HepG2 (cell line): ENCODE measurements at regions not wholly inside any gene's neighbourhood (a gene's known extent, or its start where the extent isn't known, plus 50 kb on each side); places are given as distances from the start of the nearest gene placed in this dataset.
A peak's percentile ranks its signal among the peaks of the same experiment; 100 is the strongest.

Experiments
- ATAC-seq: fragments of 200-7000 bp; cut with Tn5 transposase; 3 replicates; pipeline ENCODE4 v1.9.1; 2020; ENCODE audit warnings: mild to moderate bottlenecking, moderate library complexity
- BruUV-seq: library from RNA; stranded (reverse); fragments of 400-500 nt; replicated peaks from 2 replicates; lab custom pipeline; 2021; lab: Mats Ljungman, UMichigan
- CTCF ChIA-PET: fragments of 300-600 bp; formaldehyde crosslinking; extraction: SDS; loops from one replicate; lab custom pipeline; 2021; ENCODE audit warnings: low total read pairs, inconsistent platforms, low intra/inter-chr PET ratio; lab: Yijun Ruan, JAX
- POLR2A ChIA-PET: fragments of 350-600 bp; sonication (Branson Sonifier 250); formaldehyde crosslinking; loops from one replicate; lab custom pipeline; 2020; ENCODE audit warnings: antibody characterized with exemption, inconsistent platforms; lab: Yijun Ruan, JAX
- DNase-seq: peaks from one replicate; pipeline ENCODE4 v3.0.0-alpha.2; 2015; ENCODE audit warnings: low spot score
- FAIRE-seq: peaks from 3 replicates; lab custom pipeline; 2011; peaks lifted over from hg19 to GRCh38; lab: Jason Lieb, UNC
- H2AFZ ChIP-seq: one replicate; pipeline ENCODE4 v1.6.1; 2011; ENCODE audit warnings: low read length, inconsistent platforms
- H3K27ac ChIP-seq: fragments of 300-600 bp; 3 replicates; pipeline ENCODE4 v1.8.0; 2011; ENCODE audit warnings: mixed run types, mild to moderate bottlenecking, mixed read lengths, low read length, inconsistent platforms; ENCODE audit not compliant: insufficient read depth; ENCODE audit errors: extremely low read length
- H3K27me3 ChIP-seq, 2 experiments: fragments of 200-600 bp in 1 of 2; 2 replicates in 1 of 2; 3 replicates in 1 of 2; pipeline versions ENCODE4 v1.6.0 to v1.8.0; 2011; ENCODE audit warnings: low read length in 2 of 2, mild to moderate bottlenecking in 2 of 2, moderate library complexity in 2 of 2, inconsistent platforms in 1 of 2; ENCODE audit not compliant: insufficient read depth in 2 of 2, control insufficient read depth in 1 of 2
- H3K36me3 ChIP-seq, 2 experiments: fragments of 200-600 bp in 1 of 2; replicated peaks in 1 of 2; 2 replicates in 1 of 2; 3 replicates in 1 of 2; pipeline versions ENCODE4 v1.5.1 to v1.8.0; 2011; ENCODE audit warnings: low read length in 2 of 2, inconsistent platforms in 1 of 2; ENCODE audit not compliant: insufficient read depth in 2 of 2, control insufficient read depth in 1 of 2
- H3K4me1 ChIP-seq: 2 replicates; pipeline ENCODE4 v1.5.1; 2012; ENCODE audit warnings: low read length, inconsistent platforms; ENCODE audit not compliant: insufficient read depth
- H3K4me2 ChIP-seq: 2 replicates; pipeline ENCODE4 v1.6.0; 2011; ENCODE audit warnings: low read depth, low read length, inconsistent platforms
- H3K4me3 ChIP-seq, 3 experiments: fragments of 200-600 bp in 1 of 3; sonication (generic), shearing (Covaris generic) in 1 of 3; replicated peaks in 1 of 3; 2 replicates each; pipeline ENCODE4 v1.5.1; 2011 to 2016; ENCODE audit warnings: low read length in 3 of 3, inconsistent platforms in 2 of 3, low read depth in 2 of 3, mild to moderate bottlenecking in 2 of 3, control low read depth in 1 of 3, mixed read lengths in 1 of 3; ENCODE audit not compliant: insufficient read depth in 1 of 3
- H3K79me2 ChIP-seq: one replicate; pipeline ENCODE4 v1.6.1; 2011; ENCODE audit warnings: low read length, inconsistent platforms; ENCODE audit not compliant: insufficient read depth
- H3K9ac ChIP-seq: 2 replicates; pipeline ENCODE4 v1.6.0; 2011; ENCODE audit warnings: mild to moderate bottlenecking, low read depth, low read length, inconsistent platforms; ENCODE audit not compliant: insufficient read depth
- H3K9me3 ChIP-seq: 2 replicates; pipeline ENCODE4 v1.5.1; 2012; ENCODE audit warnings: mild to moderate bottlenecking, low read length
- H4K20me1 ChIP-seq: 2 replicates; pipeline ENCODE4 v1.6.0; 2011; ENCODE audit warnings: inconsistent platforms, mild to moderate bottlenecking, low read length, moderate library complexity; ENCODE audit not compliant: insufficient read depth
- CC2D1A ChIP-seq: sonication (generic); formaldehyde crosslinking; IDR thresholded peaks from 2 replicates; pipeline ENCODE4 v1.8.1; 2023; ENCODE audit warnings: mild to moderate bottlenecking, missing genetic modification reagents
- MAFK ChIP-seq, 2 experiments: IDR thresholded peaks in 1 of 2; conservative IDR thresholded peaks in 1 of 2; 2 replicates each; pipeline ENCODE4 v1.6.1; 2011; ENCODE audit warnings: improper control_type of control experiment in 2 of 2, low read length in 2 of 2
- MAZ ChIP-seq, 2 experiments: sonication (generic) in 1 of 2; formaldehyde crosslinking in 1 of 2; IDR thresholded peaks; 2 replicates each; pipeline versions ENCODE4 v1.5.0 to v1.6.1; 2012 to 2020; ENCODE audit warnings: low read depth in 2 of 2, mild to moderate bottlenecking in 2 of 2, borderline replicate concordance in 1 of 2, improper control_type of control experiment in 1 of 2, low read length in 1 of 2, missing genetic modification reagents in 1 of 2, moderate library complexity in 1 of 2
- RAD51 ChIP-seq: fragments of 450-650 bp; IDR thresholded peaks from 2 replicates; pipeline ENCODE4 v1.6.1; 2016; ENCODE audit warnings: borderline replicate concordance
- ZNF350 ChIP-seq: sonication (generic); formaldehyde crosslinking; IDR thresholded peaks from 2 replicates; pipeline ENCODE4 v1.4.0; 2020; ENCODE audit warnings: mild to moderate bottlenecking, low read depth, missing genetic modification reagents, borderline replicate concordance
- ZNF672 ChIP-seq: sonication (generic); formaldehyde crosslinking; IDR thresholded peaks from 2 replicates; pipeline ENCODE4 v1.8.1; 2022; ENCODE audit warnings: missing genetic modification reagents
- ZNF709 ChIP-seq: sonication (generic); formaldehyde crosslinking; IDR thresholded peaks from 2 replicates; pipeline ENCODE4 v1.5.0; 2020; ENCODE audit warnings: mild to moderate bottlenecking, missing genetic modification reagents
- WGBS: methylation state at CpG from one replicate; pipeline ENCODE4 v1.1.6; 2017; ENCODE audit warnings: low lambda C conversion rate; 5-methylcytosine and 5-hydroxymethylcytosine counted together
- in situ Hi-C: cut with HindIII; loops from 2 replicates; pipeline ENCODE4 v1.10.0; 2017; ENCODE audit warnings: low pct_unique_long_range_greater_than_20kb; ENCODE audit not compliant: extremely low pct_ligation_motif_present
- intact Hi-C: fragments of 100-400 bp; cut with micrococcal nuclease; formaldehyde crosslinking; loops from one replicate; pipeline ENCODE4 v1.10.0; 2022; ENCODE audit not compliant: unreplicated experiment
- TF ChIP-seq, protein P1 (sequence below): sonication (generic); formaldehyde crosslinking; conservative IDR thresholded peaks from 2 replicates; pipeline ENCODE4 v1.4.0; 2020; ENCODE audit warnings: missing genetic modification reagents

- 0% methylated on average over 2 of the region's 2 CpGs for WGBS
- ChIA-PET CTCF (no interaction called here), POLR2A (no interaction called here)
- Histone ChIP-seq H3K36me3 (no peaks in the 10 kb centered on the region), H3K79me2 (no peaks in the 10 kb centered on the region), H3K4me1 (no peaks in the 10 kb centered on the region), H3K9me3 (peaks cover 42% of the 10 kb centered on the region)
- ATAC-seq = no peak
- no peak for FAIRE-seq
- in situ Hi-C loops = no loop called here
- TF ChIP-seq MAZ (IDR thresholded peaks at IDR 0.05; ENCODE audit: borderline replicate concordance, low read depth, low read length) = no peak
- TF ChIP-seq MAZ (CRISPR knock-in tag; IDR thresholded peaks at IDR 0.05; ENCODE audit: low read depth) = no peak
- TF ChIP-seq ZNF672 (CRISPR knock-in tag) = no peak
- TF ChIP-seq CC2D1A (CRISPR knock-in tag) = no peak
- TF ChIP-seq ZNF350 (CRISPR knock-in tag) = no peak
- peak; percentile 63; the same call in 1 of the 2 replicates for TF ChIP-seq RAD51
- no peak for TF ChIP-seq MAFK (conservative IDR thresholded peaks at IDR 0.05 in 1 of 2, IDR thresholded peaks at IDR 0.05 in 1 of 2; ENCODE audit: low read length in 2 of 2)
- TF ChIP-seq ZNF709 = no peak
- TF ChIP-seq, protein P1, sequence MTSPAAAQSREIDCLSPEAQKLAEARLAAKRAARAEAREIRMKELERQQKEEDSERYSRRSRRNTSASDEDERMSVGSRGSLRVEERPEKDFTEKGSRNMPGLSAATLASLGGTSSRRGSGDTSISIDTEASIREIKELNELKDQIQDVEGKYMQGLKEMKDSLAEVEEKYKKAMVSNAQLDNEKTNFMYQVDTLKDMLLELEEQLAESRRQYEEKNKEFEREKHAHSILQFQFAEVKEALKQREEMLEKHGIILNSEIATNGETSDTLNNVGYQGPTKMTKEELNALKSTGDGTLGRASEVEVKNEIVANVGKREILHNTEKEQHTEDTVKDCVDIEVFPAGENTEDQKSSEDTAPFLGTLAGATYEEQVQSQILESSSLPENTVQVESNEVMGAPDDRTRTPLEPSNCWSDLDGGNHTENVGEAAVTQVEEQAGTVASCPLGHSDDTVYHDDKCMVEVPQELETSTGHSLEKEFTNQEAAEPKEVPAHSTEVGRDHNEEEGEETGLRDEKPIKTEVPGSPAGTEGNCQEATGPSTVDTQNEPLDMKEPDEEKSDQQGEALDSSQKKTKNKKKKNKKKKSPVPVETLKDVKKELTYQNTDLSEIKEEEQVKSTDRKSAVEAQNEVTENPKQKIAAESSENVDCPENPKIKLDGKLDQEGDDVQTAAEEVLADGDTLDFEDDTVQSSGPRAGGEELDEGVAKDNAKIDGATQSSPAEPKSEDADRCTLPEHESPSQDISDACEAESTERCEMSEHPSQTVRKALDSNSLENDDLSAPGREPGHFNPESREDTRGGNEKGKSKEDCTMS (CRISPR knock-in tag) = no peak
- TF ChIP-seq, all 625 proteins: peak for 1
- Histone ChIP-seq H3K4me2 (no peak overlapping the region), H2AFZ (no peak overlapping the region), H4K20me1 (no peaks in the 10 kb centered on the region), H3K27ac (no peak overlapping the region), H3K4me3 (no peak overlapping the region), H3K27me3 (no peaks in the 10 kb centered on the region), H3K9ac (no peak overlapping the region)
- no TSS peak for BruUV-seq
- DNase-seq = no peak
- intact Hi-C loops = no loop called here
Measured at GRCh38 chr7:52851547-52851946, 183.9 kb upstream of the POM121L12 start.
